CD4-positive, alpha-beta T cell (primary cell): ENCODE measurements at regions not wholly inside any gene's neighbourhood (a gene's known extent, or its start where the extent isn't known, plus 50 kb on each side); places are given as distances from the start of the nearest gene placed in this dataset.

Experiments used
- ATAC-seq: fragments of 200-7000 bp; cut with Tn5 transposase; one replicate; pipeline ENCODE4 v1.10.0; 2022; ENCODE audit warnings: mild to moderate bottlenecking; ENCODE audit not compliant: poor library complexity
- CTCF ChIA-PET: fragments of 350-600 bp; sonication (Branson Sonifier 250); formaldehyde crosslinking; loops from one replicate; lab custom pipeline; 2021; ENCODE audit warnings: antibody characterized with exemption, inconsistent platforms; lab: Charles Lee
- POLR2A ChIA-PET: fragments of 350-600 bp; sonication (Branson Sonifier 250); formaldehyde crosslinking; loops from one replicate; lab custom pipeline; 2021; ENCODE audit warnings: antibody characterized with exemption, inconsistent platforms; lab: Charles Lee
- DNase-seq, 14 experiments: peaks; one replicate each; pipeline ENCODE4 v3.0.0-alpha.2; 2013 to 2020; ENCODE audit warnings: mixed read lengths in 2 of 14
- H3K27ac ChIP-seq, 2 donors: one replicate each; pipeline versions ENCODE4 v1.5.1 to v1.7.0; 2013; ENCODE audit warnings: low read length in 2 of 2, low read depth in 1 of 2, mild to moderate bottlenecking in 1 of 2
- H3K27me3 ChIP-seq, 2 experiments: 1 replicate in 1 of 2; 2 replicates in 1 of 2; pipeline versions ENCODE4 v1.6.1 to v1.7.0; 2013; ENCODE audit warnings: low read length in 2 of 2, control low read depth in 1 of 2, mild to moderate bottlenecking in 1 of 2, moderate library complexity in 1 of 2; ENCODE audit not compliant: insufficient read depth in 2 of 2, control insufficient read depth in 1 of 2
- H3K36me3 ChIP-seq: one replicate; pipeline ENCODE4 v1.6.1; 2013; ENCODE audit warnings: low read length, control low read depth; ENCODE audit not compliant: insufficient read depth
- H3K4me1 ChIP-seq: one replicate; pipeline ENCODE4 v1.6.1; 2013; ENCODE audit warnings: low read length, control low read depth; ENCODE audit not compliant: insufficient read depth
- H3K4me3 ChIP-seq: one replicate; pipeline ENCODE4 v1.5.1; 2013; ENCODE audit warnings: mild to moderate bottlenecking, low read length, moderate library complexity
- H3K9me3 ChIP-seq, 2 experiments: 1 replicate in 1 of 2; 2 replicates in 1 of 2; pipeline versions ENCODE4 v1.6.1 to v1.7.0; 2013; ENCODE audit warnings: low read length in 2 of 2, mild to moderate bottlenecking in 2 of 2, control low read depth in 1 of 2, moderate library complexity in 1 of 2; ENCODE audit not compliant: control insufficient read depth in 1 of 2, insufficient read depth in 1 of 2
- H3K27ac Mint-ChIP-seq: one replicate; pipeline ENCODE4 v1.8.0; 2020; ENCODE audit warnings: mixed read lengths
- H3K27me3 Mint-ChIP-seq: one replicate; pipeline ENCODE4 v1.8.0; 2021; ENCODE audit warnings: mixed read lengths
- H3K36me3 Mint-ChIP-seq: one replicate; pipeline ENCODE4 v1.8.0; 2021; ENCODE audit warnings: low read depth, mixed read lengths
- H3K4me1 Mint-ChIP-seq: one replicate; pipeline ENCODE4 v1.8.0; 2021; ENCODE audit warnings: low read depth, mixed read lengths
- H3K4me3 Mint-ChIP-seq: one replicate; pipeline ENCODE4 v1.8.0; 2020; ENCODE audit warnings: mild to moderate bottlenecking, mixed read lengths
- H3K9me3 Mint-ChIP-seq: one replicate; pipeline ENCODE4 v1.8.0; 2020; ENCODE audit warnings: mixed read lengths
- CTCF ChIP-seq: fragments of 200-600 bp; IDR thresholded peaks from one replicate; pipeline ENCODE4 v1.8.0; 2022; ENCODE audit warnings: antibody characterized with exemption, mild to moderate bottlenecking
- intact Hi-C, 2 experiments: fragments of 100-400 bp; cut with DNase I in 1 of 2; cut with micrococcal nuclease in 1 of 2; formaldehyde crosslinking; loops; one replicate each; pipeline versions ENCODE4 v1.15.1 to v1.9.0; 2023 to 2025; cut with DNase I, micrococcal nuclease

GRCh38 chr16:85237817-85238216 lies 125.5 kb upstream of the CIBAR2 start:
- Mint-ChIP-seq H3K4me1 (peaks cover 6% of the 10 kb centered on the region), H3K27me3 (peaks cover 39% of the 10 kb centered on the region), H3K36me3 (no peaks in the 10 kb centered on the region), H3K9me3 (no peaks in the 10 kb centered on the region), H3K4me3 (no peak overlapping the region), H3K27ac (no peak overlapping the region)
- Histone ChIP-seq H3K27ac (no peak overlapping the region), H3K4me1 (peaks cover 11% of the 10 kb centered on the region), H3K4me3 (no peak overlapping the region), H3K27me3 (peaks cover 28 to 29% of the 10 kb centered on the region in 2 experiments), H3K36me3 (no peaks in the 10 kb centered on the region), H3K9me3 (peaks cover 0 to 5% of the 10 kb centered on the region in 2 experiments)
- ChIA-PET POLR2A (no interaction called here), CTCF (no interaction called here)
- ATAC-seq: no peak
- no peak for DNase-seq
- TF ChIP-seq CTCF: no peak
- intact Hi-C loops: no loop called here

GRCh38 chr16:85238233-85238647 lies 126.0 kb upstream of the CIBAR2 start:
- H3K27me3 ChIP-seq: peaks cover 28 to 29% of the 10 kb centered on the region in 2 experiments
- Mint-ChIP-seq H3K9me3 (no peaks in the 10 kb centered on the region), H3K4me3 (no peak overlapping the region), H3K4me1 (peaks cover 6% of the 10 kb centered on the region), H3K27ac (no peak overlapping the region), H3K36me3 (no peaks in the 10 kb centered on the region), H3K27me3 (peaks cover 34% of the 10 kb centered on the region)
- POLR2A ChIA-PET: no interaction called here
- no peak for DNase-seq
- no peaks in the 10 kb centered on the region for H3K36me3 ChIP-seq
- CTCF ChIA-PET: no interaction called here
- peaks cover 0 to 5% of the 10 kb centered on the region in 2 experiments for H3K9me3 ChIP-seq
- H3K4me1 ChIP-seq: peaks cover 11% of the 10 kb centered on the region
- ATAC-seq: no peak
- no peak for TF ChIP-seq CTCF
- no peak overlapping the region for H3K27ac ChIP-seq
- intact Hi-C loops: no loop called here
- no peak overlapping the region for H3K4me3 ChIP-seq

GRCh38 chr16:85239239-85239638 lies 127.0 kb upstream of the CIBAR2 start:
- peaks cover 0 to 5% of the 10 kb centered on the region in 2 experiments for H3K9me3 ChIP-seq
- no peaks in the 10 kb centered on the region for H3K9me3 Mint-ChIP-seq
- peaks cover 11% of the 10 kb centered on the region for H3K4me1 ChIP-seq
- H3K27me3 Mint-ChIP-seq: peaks cover 32% of the 10 kb centered on the region
- CTCF ChIA-PET: interaction anchor here (0.5 kb wide), 1 partner anchor 34 kb away, joined by 3 read pairs; no protein-coding TSS in a partner anchor
- no peak overlapping the region for H3K27ac ChIP-seq
- DNase-seq: no peak
- H3K27ac Mint-ChIP-seq: no peak overlapping the region
- POLR2A ChIA-PET: no interaction called here
- H3K27me3 ChIP-seq: peaks cover 27 to 28% of the 10 kb centered on the region in 2 experiments
- H3K4me3 Mint-ChIP-seq: no peak overlapping the region
- H3K4me1 Mint-ChIP-seq: peaks cover 6% of the 10 kb centered on the region
- H3K36me3 ChIP-seq: no peaks in the 10 kb centered on the region
- H3K4me3 ChIP-seq: no peak overlapping the region
- no peaks in the 10 kb centered on the region for H3K36me3 Mint-ChIP-seq
- ATAC-seq: no peak
- intact Hi-C loops: no loop called here
- TF ChIP-seq CTCF: no peak
